Activated CD8-positive, alpha-beta memory T cell treated with anti-CD3 and anti-CD28 coated beads for 48 hours (primary cell): ENCODE measurements at regions not wholly inside any gene's neighbourhood (a gene's known extent, or its start where the extent isn't known, plus 50 kb on each side); places are given as distances from the start of the nearest gene placed in this dataset.

Experiments used
- DNase-seq, 3 experiments: peaks; one replicate each; pipeline ENCODE4 v3.0.0-alpha.2; 2020; ENCODE audit warnings: low read depth in 2 of 3, low spot score in 2 of 3

- DNase-seq, result no peak
These were observed 189.2 kb downstream of the FOXD2 start for GRCh38 chr1:47627016-47627415.

GRCh38 chr1:47627471-47628370, 189.9 kb downstream of the FOXD2 start:
- DNase-seq, result no peak

GRCh38 chr1:47629201-47629600, 191.4 kb downstream of the FOXD2 start:
- DNase-seq, result no peak

GRCh38 chr1:47630346-47630745, 192.5 kb downstream of the FOXD2 start:
- DNase-seq, result no peak

GRCh38 chr1:47631411-47631995, 193.7 kb downstream of the FOXD2 start:
- DNase-seq, result no peak

- no peak for DNase-seq
These were observed 197.3 kb downstream of the FOXD2 start for GRCh38 chr1:47635111-47635510.

- no peak for DNase-seq
These were observed 197.8 kb downstream of the FOXD2 start for GRCh38 chr1:47635597-47635996.

GRCh38 chr1:47637111-47637685, 199.4 kb downstream of the FOXD2 start:
- no peak for DNase-seq

GRCh38 chr1:47638240-47638639, 200.4 kb downstream of the FOXD2 start:
- DNase-seq, result no peak

GRCh38 chr1:47638713-47639112, 200.9 kb downstream of the FOXD2 start:
- DNase-seq, result no peak

GRCh38 chr1:47643306-47644211, 205.7 kb downstream of the FOXD2 start:
- DNase-seq, result no peak

- DNase-seq, result no peak
These were observed 206.3 kb downstream of the FOXD2 start for GRCh38 chr1:47644212-47644573.

- DNase-seq, result no peak
These were observed 207.3 kb downstream of the FOXD2 start for GRCh38 chr1:47645151-47645550.

- no peak for DNase-seq
These were observed 208.8 kb downstream of the FOXD2 start for GRCh38 chr1:47646676-47647075.

GRCh38 chr1:47647327-47647845, 209.5 kb downstream of the FOXD2 start:
- no peak for DNase-seq

- no peak for DNase-seq
These were observed 212.4 kb downstream of the FOXD2 start for GRCh38 chr1:47650205-47650604.

GRCh38 chr1:47650611-47651010, 212.8 kb downstream of the FOXD2 start:
- DNase-seq, result no peak

- DNase-seq, result no peak
These were observed 213.7 kb downstream of the FOXD2 start for GRCh38 chr1:47651311-47652089.

GRCh38 chr1:47655521-47656300, 217.9 kb downstream of the FOXD2 start:
- DNase-seq, result no peak
